ENCODE measurements at regions not wholly inside any gene's neighbourhood (a gene's known extent, or its start where the extent isn't known, plus 50 kb on each side); places are given as distances from the start of the nearest gene placed in this dataset.

GRCh38 chr5:97538912-97539311 lies 355.9 kb upstream of the RIOK2 start:
- ChIA-PET POLR2A (ENCODE audit: partially characterized antibody) (no interaction called here), CTCF (ENCODE audit: partially characterized antibody) (no interaction called here)
- peaks cover 0 to 7% of the 10 kb centered on the region in 2 experiments; a peak in 1 of 4 replicates for H3K9me3 ChIP-seq (ENCODE audit: insufficient read depth in 2 of 2, low read depth in 1 of 2, low read length in 1 of 2)
- no peak overlapping the region for H3K4me2 ChIP-seq (ENCODE audit: insufficient read depth in 1 of 2, low read depth in 2 of 2, low read length in 2 of 2)
- FAIRE-seq = no peak
- H3K23me2 ChIP-seq (ENCODE audit: low read depth, low read length) = no peaks in the 10 kb centered on the region
- H4K5ac ChIP-seq (ENCODE audit: insufficient read length, low read depth, low read length) = no peak overlapping the region
- H2AFZ ChIP-seq (ENCODE audit: low read length) = no peak overlapping the region
- H3K4me3 ChIP-seq (ENCODE audit: extremely low read depth in 1 of 4, insufficient read depth in 2 of 4, low read depth in 3 of 4, low read length in 4 of 4) = no peak overlapping the region
- no peak overlapping the region for H3K14ac ChIP-seq (ENCODE audit: insufficient read length)
- H3K36me3 ChIP-seq (ENCODE audit: control insufficient read depth in 2 of 4, insufficient read depth in 4 of 4, low read length in 3 of 4) = no peaks in the 10 kb centered on the region; a peak in 1 of 8 replicates
- no peaks in the 10 kb centered on the region for H4K20me1 ChIP-seq (replicated peaks in 1 of 2; ENCODE audit: control insufficient read depth in 1 of 2, insufficient read depth in 2 of 2, low read length in 2 of 2)
- no peak overlapping the region for H3K18ac ChIP-seq (ENCODE audit: extremely low read depth, low read length)
- no peak overlapping the region for H3K27ac ChIP-seq (ENCODE audit: low read depth, low read length)
- H4K91ac ChIP-seq (replicated peaks; ENCODE audit: insufficient read length, low read length) = no peak overlapping the region
- H3K27me3 ChIP-seq (replicated peaks in 1 of 4; ENCODE audit: control insufficient read depth in 3 of 4, extremely low read depth in 1 of 4, insufficient read depth in 3 of 4, low read length in 3 of 4) = no peaks in the 10 kb centered on the region
- H3K56ac ChIP-seq (replicated peaks; ENCODE audit: insufficient read length, low read depth, low read length) = no peak overlapping the region
- no peaks in the 10 kb centered on the region for H3K79me2 ChIP-seq (ENCODE audit: control insufficient read depth in 1 of 2, insufficient read depth in 2 of 2, low read length in 2 of 2)
- no peak overlapping the region for H2AK5ac ChIP-seq (ENCODE audit: low read depth, low read length)
- no peak overlapping the region for H3K23ac ChIP-seq (ENCODE audit: insufficient read length)
- no peak overlapping the region for H2BK120ac ChIP-seq (replicated peaks; ENCODE audit: low read depth, low read length)
- no peaks in the 10 kb centered on the region for H3K79me1 ChIP-seq (ENCODE audit: low read depth, low read length)
- H2BK15ac ChIP-seq (ENCODE audit: low read length) = no peak overlapping the region
- WGBS, 2 experiments (ENCODE audit: extremely low coverage in 1 of 2, insufficient coverage in 1 of 2, insufficient read length in 1 of 2, insufficient replicate concordance in 2 of 2, low coverage in 1 of 2, low lambda C conversion rate in 2 of 2, missing lambda C conversion rate in 1 of 2) = 92% methylated on average over 2 of the region's 2 CpGs; no CpG with 5 or more reads in 1 of the 2 experiments
- H3K4ac ChIP-seq (replicated peaks; ENCODE audit: insufficient read length, low read depth, low read length) = no peak overlapping the region
- no peak overlapping the region for H3K9ac ChIP-seq (replicated peaks in 1 of 4; ENCODE audit: extremely low read depth in 1 of 4, low read depth in 3 of 4, low read length in 3 of 4)
- no peak overlapping the region for H2BK12ac ChIP-seq (ENCODE audit: low read depth, low read length)
- no peak overlapping the region for H2BK5ac ChIP-seq (ENCODE audit: low read depth, low read length)
- no peak overlapping the region for H2BK20ac ChIP-seq (ENCODE audit: low read length)
- no peak overlapping the region for H4K8ac ChIP-seq (ENCODE audit: extremely low read depth, insufficient read depth, low read length)
- DNase-seq (ENCODE audit: low read depth in 1 of 2, low spot score in 2 of 2) = no peak
- H3K4me1 ChIP-seq (replicated peaks in 1 of 4; ENCODE audit: control insufficient read depth in 3 of 4, insufficient read depth in 4 of 4, low read length in 3 of 4) = no peaks in the 10 kb centered on the region
- TF ChIP-seq PHF8 (conservative IDR thresholded peaks at IDR 0.05; ENCODE audit: low read depth, low read length) = no peak
- no peak for TF ChIP-seq RBBP5 (IDR thresholded peaks at IDR 0.05; ENCODE audit: borderline replicate concordance, low read depth, low read length)
- TF ChIP-seq, protein P1, sequence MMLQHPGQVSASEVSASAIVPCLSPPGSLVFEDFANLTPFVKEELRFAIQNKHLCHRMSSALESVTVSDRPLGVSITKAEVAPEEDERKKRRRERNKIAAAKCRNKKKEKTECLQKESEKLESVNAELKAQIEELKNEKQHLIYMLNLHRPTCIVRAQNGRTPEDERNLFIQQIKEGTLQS (IDR thresholded peaks at IDR 0.05; ENCODE audit: insufficient read depth, low read depth, low read length) = no peak
- no peak for TF ChIP-seq HDAC6 (IDR thresholded peaks at IDR 0.05; ENCODE audit: low read depth, low read length)
- TF ChIP-seq BRCA1 (IDR thresholded peaks at IDR 0.05; ENCODE audit: low read depth, low read length) = no peak
- no peak for TF ChIP-seq CEBPB (IDR thresholded peaks at IDR 0.05; ENCODE audit: low read depth, low read length)

Measured in H1 (cell line).